Endothelial cell (in vitro differentiated cells): ENCODE measurements at regions not wholly inside any gene's neighbourhood (a gene's known extent, or its start where the extent isn't known, plus 50 kb on each side); places are given as distances from the start of the nearest gene placed in this dataset.

ENCODE experiments used
- DNase-seq: peaks from one replicate; pipeline ENCODE4 v3.0.0; 2021; ENCODE audit warnings: low spot score
- H3K27ac Mint-ChIP-seq: one replicate; pipeline ENCODE4 v1.8.0; 2021; ENCODE audit warnings: mixed read lengths, inconsistent platforms; ENCODE audit not compliant: unreplicated experiment
- H3K27me3 Mint-ChIP-seq: one replicate; pipeline ENCODE4 v1.8.0; 2021; ENCODE audit warnings: mild to moderate bottlenecking, moderate library complexity, mixed read lengths, inconsistent platforms; ENCODE audit not compliant: unreplicated experiment
- H3K36me3 Mint-ChIP-seq: one replicate; pipeline ENCODE4 v1.8.0; 2021; ENCODE audit warnings: mild to moderate bottlenecking, low read depth, mixed read lengths, inconsistent platforms; ENCODE audit not compliant: unreplicated experiment
- H3K4me1 Mint-ChIP-seq: one replicate; pipeline ENCODE4 v1.8.0; 2021; ENCODE audit warnings: mild to moderate bottlenecking, mixed read lengths, inconsistent platforms; ENCODE audit not compliant: unreplicated experiment
- H3K4me3 Mint-ChIP-seq: one replicate; pipeline ENCODE4 v1.8.0; 2021; ENCODE audit warnings: mild to moderate bottlenecking, mixed read lengths, inconsistent platforms; ENCODE audit not compliant: unreplicated experiment
- H3K9me3 Mint-ChIP-seq: one replicate; pipeline ENCODE4 v1.8.0; 2021; ENCODE audit warnings: mixed read lengths, inconsistent platforms; ENCODE audit not compliant: unreplicated experiment
- CTCF ChIP-seq: fragments of 200-600 bp; sonication (generic); IDR thresholded peaks from one replicate; pipeline ENCODE4 v1.5.0; 2021; ENCODE audit warnings: antibody characterized with exemption; ENCODE audit not compliant: unreplicated experiment

GRCh38 chrX:25667681-25668080 lies 470.5 kb upstream of the MAGEB18 start:
- no peak for TF ChIP-seq CTCF
- Mint-ChIP-seq H3K4me3 (no peak overlapping the region), H3K27me3 (no peaks in the 10 kb centered on the region)

GRCh38 chrX:25674776-25675175 lies 463.4 kb upstream of the MAGEB18 start:
- no peak overlapping the region for H3K4me3 Mint-ChIP-seq
- no peaks in the 10 kb centered on the region for H3K9me3 Mint-ChIP-seq
- H3K4me1 Mint-ChIP-seq, result no peaks in the 10 kb centered on the region
- no peaks in the 10 kb centered on the region for H3K27me3 Mint-ChIP-seq
- no peak overlapping the region for H3K27ac Mint-ChIP-seq
- no peaks in the 10 kb centered on the region for H3K36me3 Mint-ChIP-seq
- no peak for DNase-seq
- no peak for TF ChIP-seq CTCF

More at GRCh38 chrX:25667681-25668080, 470.5 kb upstream of the MAGEB18 start:
- Mint-ChIP-seq H3K27ac (no peak overlapping the region), H3K4me1 (no peaks in the 10 kb centered on the region), H3K36me3 (no peaks in the 10 kb centered on the region), H3K9me3 (no peaks in the 10 kb centered on the region)
- DNase-seq, result no peak

GRCh38 chrX:25701876-25702275 lies 436.3 kb upstream of the MAGEB18 start:
- Mint-ChIP-seq H3K36me3 (peaks cover 4% of the 10 kb centered on the region), H3K4me3 (no peak overlapping the region), H3K4me1 (no peaks in the 10 kb centered on the region), H3K9me3 (no peaks in the 10 kb centered on the region), H3K27me3 (peaks cover 2% of the 10 kb centered on the region), H3K27ac (no peak overlapping the region)
- no peak for TF ChIP-seq CTCF
- DNase-seq, result no peak

- Mint-ChIP-seq H3K9me3 (no peaks in the 10 kb centered on the region), H3K27me3 (no peaks in the 10 kb centered on the region), H3K4me3 (no peak overlapping the region), H3K36me3 (no peaks in the 10 kb centered on the region), H3K4me1 (no peaks in the 10 kb centered on the region), H3K27ac (no peak overlapping the region)
- no peak for TF ChIP-seq CTCF
- no peak for DNase-seq
Observed at GRCh38 chrX:25717122-25717521, 421.0 kb upstream of the MAGEB18 start.

GRCh38 chrX:25721564-25721963 lies 416.6 kb upstream of the MAGEB18 start:
- Mint-ChIP-seq H3K27ac (no peak overlapping the region), H3K9me3 (no peaks in the 10 kb centered on the region), H3K27me3 (no peaks in the 10 kb centered on the region), H3K36me3 (no peaks in the 10 kb centered on the region), H3K4me3 (no peak overlapping the region), H3K4me1 (no peaks in the 10 kb centered on the region)
- DNase-seq, result no peak
- no peak for TF ChIP-seq CTCF
